Astrocyte of the cerebellum (primary cell): ENCODE measurements at regions not wholly inside any gene's neighbourhood (a gene's known extent, or its start where the extent isn't known, plus 50 kb on each side); places are given as distances from the start of the nearest gene placed in this dataset.

Source experiments
- DNase-seq: peaks from one replicate; pipeline ENCODE4 v3.0.0-alpha.2; 2011; ENCODE audit warnings: low read depth
- H3K4me3 ChIP-seq: 2 replicates; pipeline ENCODE4 v1.5.1; 2011; ENCODE audit warnings: mild to moderate bottlenecking, low read depth, low read length, moderate library complexity
- CTCF ChIP-seq: IDR thresholded peaks from 2 replicates; pipeline ENCODE4 v1.5.1; 2012; ENCODE audit warnings: low read length, low read depth, moderate library complexity, mild to moderate bottlenecking; ENCODE audit errors: missing control alignments
- in situ Hi-C: cut with HindIII; loops from 2 replicates; pipeline ENCODE4 v1.10.0; 2017; ENCODE audit warnings: low sequenced_read_pairs

- no peak overlapping the region for H3K4me3 ChIP-seq
- no peak for TF ChIP-seq CTCF
- DNase-seq: no peak
- in situ Hi-C loops: no loop called here
Measured at GRCh38 chr15:39465843-39466749, 114.8 kb upstream of the THBS1 start.

- no peak for TF ChIP-seq CTCF
- in situ Hi-C loops: no loop called here
- no peak for DNase-seq
- H3K4me3 ChIP-seq: no peak overlapping the region
Measured at GRCh38 chr15:39466750-39467105, 114.2 kb upstream of the THBS1 start.

- in situ Hi-C loops: no loop called here
- no peak overlapping the region for H3K4me3 ChIP-seq
- DNase-seq: no peak
- TF ChIP-seq CTCF: no peak
Measured at GRCh38 chr15:39468331-39468730, 112.5 kb upstream of the THBS1 start.

DNA sequence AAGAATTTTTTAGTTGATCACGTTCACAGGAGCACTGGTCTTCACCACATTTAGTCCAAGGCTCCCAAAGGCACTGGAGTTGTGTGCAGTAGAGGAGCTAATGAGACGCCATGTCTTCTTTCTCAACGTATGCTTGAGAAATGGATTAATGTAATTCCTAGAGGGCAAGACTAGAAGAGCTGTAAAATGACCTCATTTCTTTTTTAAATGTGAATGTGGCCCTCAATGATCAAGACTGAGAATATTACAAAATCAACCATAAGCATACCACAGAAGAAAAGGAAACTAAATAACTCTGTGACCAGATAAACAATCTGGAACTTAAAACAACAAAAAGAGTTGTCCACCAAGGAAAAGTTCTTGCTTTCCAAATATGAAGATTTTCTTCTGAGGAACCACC is 112.1 kb upstream of the THBS1 start:
- no peak for DNase-seq
- no peak overlapping the region for H3K4me3 ChIP-seq
- TF ChIP-seq CTCF: no peak
- in situ Hi-C loops: no loop called here

DNA sequence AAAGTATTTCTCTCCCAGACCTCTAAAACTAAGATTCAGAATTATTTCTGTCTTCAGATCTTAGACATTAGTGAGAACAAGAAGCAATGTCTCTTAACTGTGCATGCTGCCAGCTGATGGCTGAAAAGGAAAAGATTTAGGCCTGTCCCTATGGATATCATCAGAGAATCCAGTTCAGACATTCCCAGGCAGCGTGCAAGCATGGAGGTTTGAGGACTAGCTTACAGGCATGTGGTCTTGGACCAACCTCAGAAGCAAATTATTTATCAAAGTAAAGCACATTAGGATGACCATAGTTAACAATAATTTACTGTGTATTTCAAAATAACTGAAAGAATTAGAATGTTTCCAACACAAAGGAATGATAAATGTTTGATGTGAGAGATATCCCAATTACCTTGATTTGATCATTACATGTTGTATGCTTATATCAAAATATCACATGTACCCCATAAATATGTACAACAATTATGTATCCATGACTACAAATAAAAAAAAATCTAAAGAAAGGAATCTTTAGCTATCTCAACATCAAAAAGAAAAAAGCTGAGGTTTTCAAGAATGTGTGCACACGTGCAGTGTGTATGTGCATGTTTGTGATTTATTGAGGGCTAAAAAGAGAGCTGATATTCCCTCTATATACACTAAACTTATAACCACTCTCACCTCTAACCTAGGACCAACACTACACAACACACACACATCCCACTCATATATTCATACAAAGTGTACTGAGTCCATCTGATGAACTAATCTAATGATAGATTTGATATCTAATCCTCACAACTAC is 108.9 kb upstream of the THBS1 start:
- in situ Hi-C loops: no loop called here

More for the DNA sequence above, 108.9 kb upstream of the THBS1 start:
- no peak overlapping the region for H3K4me3 ChIP-seq
- no peak for TF ChIP-seq CTCF
- no peak for DNase-seq
